ENCODE measurements at regions not wholly inside any gene's neighbourhood (a gene's known extent, or its start where the extent isn't known, plus 50 kb on each side); places are given as distances from the start of the nearest gene placed in this dataset.

- Histone ChIP-seq H3K27ac (ENCODE audit: low read depth, low read length) (no peak overlapping the region), H3K9me3 (ENCODE audit: control insufficient read depth, insufficient read depth, low read length) (no peaks in the 10 kb centered on the region), H3K36me3 (ENCODE audit: control insufficient read depth, low read length) (no peaks in the 10 kb centered on the region), H3K4me2 (ENCODE audit: low read length) (no peak overlapping the region), H3K4me1 (ENCODE audit: control insufficient read depth, low read length) (no peaks in the 10 kb centered on the region), H3K27me3 (ENCODE audit: control insufficient read depth, low read length) (peaks cover 10% of the 10 kb centered on the region), H3K4me3 (ENCODE audit: low read length) (no peak overlapping the region), H3K79me2 (ENCODE audit: control insufficient read depth, low read length) (no peaks in the 10 kb centered on the region), H4K20me1 (ENCODE audit: control insufficient read depth, insufficient read depth, low read depth, low read length) (no peaks in the 10 kb centered on the region), H3F3A (ENCODE audit: control insufficient read depth, insufficient read depth) (no peaks in the 10 kb centered on the region), H3K9me2 (replicated peaks; ENCODE audit: control insufficient read depth, low read length) (no peaks in the 10 kb centered on the region)
- TF ChIP-seq EZH2phosphoT487 (IDR thresholded peaks at IDR 0.05; ENCODE audit: borderline replicate concordance, low read length), result no peak
- no peak for TF ChIP-seq CTCF (IDR thresholded peaks at IDR 0.05; ENCODE audit: low read depth, low read length, poor library complexity, severe bottlenecking)
Measured at GRCh38 chr17:63279498-63280230, 166.4 kb downstream of the CYB561 start.

GRCh38 chr17:63282455-63282854, 163.7 kb downstream of the CYB561 start:
- Histone ChIP-seq H4K20me1 (ENCODE audit: control insufficient read depth, insufficient read depth, low read depth, low read length) (no peaks in the 10 kb centered on the region), H3K9me3 (ENCODE audit: control insufficient read depth, insufficient read depth, low read length) (no peaks in the 10 kb centered on the region), H3K4me2 (ENCODE audit: low read length) (no peak overlapping the region), H3K27ac (ENCODE audit: low read depth, low read length) (no peak overlapping the region), H3K79me2 (ENCODE audit: control insufficient read depth, low read length) (no peaks in the 10 kb centered on the region), H3K9me2 (replicated peaks; ENCODE audit: control insufficient read depth, low read length) (no peaks in the 10 kb centered on the region), H3K36me3 (ENCODE audit: control insufficient read depth, low read length) (no peaks in the 10 kb centered on the region), H3K4me3 (ENCODE audit: low read length) (no peak overlapping the region), H3K27me3 (ENCODE audit: control insufficient read depth, low read length) (peaks cover 10% of the 10 kb centered on the region), H3K4me1 (ENCODE audit: control insufficient read depth, low read length) (no peaks in the 10 kb centered on the region), H3F3A (ENCODE audit: control insufficient read depth, insufficient read depth) (no peaks in the 10 kb centered on the region)
- TF ChIP-seq CTCF (IDR thresholded peaks at IDR 0.05; ENCODE audit: low read depth, low read length, poor library complexity, severe bottlenecking) (no peak), EZH2phosphoT487 (IDR thresholded peaks at IDR 0.05; ENCODE audit: borderline replicate concordance, low read length) (no peak)

GRCh38 chr17:63285551-63285950, 160.6 kb downstream of the CYB561 start:
- Histone ChIP-seq H3K9me2 (replicated peaks; ENCODE audit: control insufficient read depth, low read length) (no peaks in the 10 kb centered on the region), H3K27me3 (ENCODE audit: control insufficient read depth, low read length) (peaks cover 8% of the 10 kb centered on the region), H3F3A (ENCODE audit: control insufficient read depth, insufficient read depth) (no peaks in the 10 kb centered on the region), H3K4me1 (ENCODE audit: control insufficient read depth, low read length) (no peaks in the 10 kb centered on the region), H3K4me2 (ENCODE audit: low read length) (no peak overlapping the region), H3K27ac (ENCODE audit: low read depth, low read length) (no peak overlapping the region), H3K36me3 (ENCODE audit: control insufficient read depth, low read length) (no peaks in the 10 kb centered on the region), H3K9me3 (ENCODE audit: control insufficient read depth, insufficient read depth, low read length) (no peaks in the 10 kb centered on the region), H3K4me3 (ENCODE audit: low read length) (no peak overlapping the region), H3K79me2 (ENCODE audit: control insufficient read depth, low read length) (no peaks in the 10 kb centered on the region), H4K20me1 (ENCODE audit: control insufficient read depth, insufficient read depth, low read depth, low read length) (no peaks in the 10 kb centered on the region)
- TF ChIP-seq EZH2phosphoT487 (IDR thresholded peaks at IDR 0.05; ENCODE audit: borderline replicate concordance, low read length), result no peak
- TF ChIP-seq CTCF (IDR thresholded peaks at IDR 0.05; ENCODE audit: low read depth, low read length, poor library complexity, severe bottlenecking), result no peak
